Tibial nerve (tissue), 4 donors: ENCODE measurements at regions not wholly inside any gene's neighbourhood (a gene's known extent, or its start where the extent isn't known, plus 50 kb on each side); places are given as distances from the start of the nearest gene placed in this dataset.
"Not testable (repeated sequence)": the region's sequence is repeated elsewhere in the genome, so short reads cannot be mapped to it uniquely, and the experiment has no call there.

Experiments used
- DNase-seq, 2 donors: peaks; one replicate each; pipeline ENCODE4 v3.0.0-alpha.2; 2019; ENCODE audit warnings: low spot score in 2 of 2
- H3K27ac ChIP-seq, 4 donors: fragments of 200-600 bp; sonication (generic) in 3 of 4; one replicate each; pipeline ENCODE4 v1.5.1; 2017 to 2019; ENCODE audit warnings: mild to moderate bottlenecking in 1 of 4
- H3K27me3 ChIP-seq, 2 donors: fragments of 200-600 bp; sonication (generic) in 1 of 2; one replicate each; pipeline versions ENCODE4 v1.5.1 to v1.6.0; 2017 to 2019
- H3K36me3 ChIP-seq, 3 donors: fragments of 200-600 bp; sonication (generic); one replicate each; pipeline ENCODE4 v1.5.1; 2018 to 2019
- H3K4me1 ChIP-seq, 4 donors: fragments of 200-600 bp; sonication (generic) in 3 of 4; one replicate each; pipeline ENCODE4 v1.5.1; 2017 to 2019
- H3K4me3 ChIP-seq, 4 donors: fragments of 200-600 bp; sonication (generic) in 3 of 4; one replicate each; pipeline ENCODE4 v1.5.1; 2017 to 2019; ENCODE audit warnings: mild to moderate bottlenecking in 1 of 4, moderate library complexity in 1 of 4
- H3K9me3 ChIP-seq, 4 donors: fragments of 200-600 bp; sonication (generic) in 3 of 4; one replicate each; pipeline ENCODE4 v1.5.1; 2017 to 2019
- CTCF ChIP-seq, 5 experiments: fragments of 200-600 bp in 3 of 5; fragments of 450-650 bp in 2 of 5; sonication (generic) in 3 of 5; IDR thresholded peaks; one replicate each; pipeline ENCODE4 v1.5.1; 2016 to 2019; ENCODE audit warnings: antibody characterized with exemption in 5 of 5, mild to moderate bottlenecking in 3 of 5, moderate library complexity in 2 of 5
- EP300 ChIP-seq, 2 donors: sonication (generic); formaldehyde crosslinking; IDR thresholded peaks; one replicate each; pipeline ENCODE4 v1.6.1; 2017; ENCODE audit warnings: antibody characterized with exemption in 2 of 2, mild to moderate bottlenecking in 1 of 2
- POLR2A ChIP-seq, 2 donors: fragments of 450-650 bp; IDR thresholded peaks; one replicate each; pipeline ENCODE4 v1.6.1; 2017; ENCODE audit warnings: antibody characterized with exemption in 2 of 2, mild to moderate bottlenecking in 2 of 2, moderate library complexity in 2 of 2
- WGBS, 2 donors: methylation state at CpG; one replicate each; pipeline ENCODE4 v1.1.5; 2018; 5-methylcytosine and 5-hydroxymethylcytosine counted together

GRCh38 chr2:88930659-88931058 is 239.2 kb downstream of the RPIA start:
- peaks cover 0 to 8% (median 0%) of the 10 kb centered on the region in 4 donors for H3K4me1 ChIP-seq
- no peak for DNase-seq
- H3K9me3 ChIP-seq = no peaks in the 10 kb centered on the region
- no peaks in the 10 kb centered on the region for H3K36me3 ChIP-seq
- no peak overlapping the region for H3K27ac ChIP-seq
- H3K4me3 ChIP-seq = no peak overlapping the region
- TF ChIP-seq EP300 (IDR thresholded peaks at IDR 0.05) (no peak), POLR2A (IDR thresholded peaks at IDR 0.05) (no peak), CTCF (IDR thresholded peaks at IDR 0.05) (no peak)
- no peaks in the 10 kb centered on the region for H3K27me3 ChIP-seq

GRCh38 chr2:88932686-88933085 is 241.2 kb downstream of the RPIA start:
- no peak overlapping the region for H3K27ac ChIP-seq
- H3K4me3 ChIP-seq = no peak overlapping the region
- no peaks in the 10 kb centered on the region for H3K9me3 ChIP-seq
- peaks cover 0 to 8% (median 0%) of the 10 kb centered on the region in 4 donors for H3K4me1 ChIP-seq
- no peak for DNase-seq
- 49 to 64% methylated on average over 3 of the region's 3 CpGs for WGBS, 2 donors
- H3K36me3 ChIP-seq = no peaks in the 10 kb centered on the region
- TF ChIP-seq POLR2A (IDR thresholded peaks at IDR 0.05) (no peak), CTCF (IDR thresholded peaks at IDR 0.05) (no peak), EP300 (IDR thresholded peaks at IDR 0.05) (no peak)
- H3K27me3 ChIP-seq = no peaks in the 10 kb centered on the region

GRCh38 chr2:88933091-88933490 is 241.6 kb downstream of the RPIA start:
- Histone ChIP-seq H3K27ac (no peak overlapping the region), H3K9me3 (no peaks in the 10 kb centered on the region), H3K4me1 (peaks cover 0 to 8% (median 0%) of the 10 kb centered on the region in 4 donors), H3K36me3 (no peaks in the 10 kb centered on the region), H3K27me3 (no peaks in the 10 kb centered on the region), H3K4me3 (no peak overlapping the region)
- DNase-seq = peak in 1 of 2 donors; percentile 8
- 62 to 69% methylated on average over 4 of the region's 4 CpGs for WGBS, 2 donors
- TF ChIP-seq EP300 (IDR thresholded peaks at IDR 0.05) = no peak
- TF ChIP-seq POLR2A (IDR thresholded peaks at IDR 0.05) = no peak
- TF ChIP-seq CTCF (IDR thresholded peaks at IDR 0.05) = no peak

- Histone ChIP-seq H3K27ac (no peak overlapping the region), H3K36me3 (no peaks in the 10 kb centered on the region), H3K27me3 (no peaks in the 10 kb centered on the region), H3K4me3 (no peak overlapping the region), H3K9me3 (no peaks in the 10 kb centered on the region), H3K4me1 (peaks cover 0 to 8% (median 0%) of the 10 kb centered on the region in 4 donors)
- 15 to 24% methylated on average over 1 of the region's 1 CpG for WGBS, 2 donors
- DNase-seq = no peak
- TF ChIP-seq CTCF (IDR thresholded peaks at IDR 0.05) = no peak
- no peak for TF ChIP-seq EP300 (IDR thresholded peaks at IDR 0.05)
- TF ChIP-seq POLR2A (IDR thresholded peaks at IDR 0.05) = no peak
Measured at GRCh38 chr2:88933980-88934379, 242.5 kb downstream of the RPIA start.

GRCh38 chr2:88941178-88941577 is 249.7 kb downstream of the RPIA start:
- not testable (repeated sequence) for H3K9me3 ChIP-seq, H3K27ac ChIP-seq, H3K36me3 ChIP-seq, H3K27me3 ChIP-seq, H3K4me3 ChIP-seq, DNase-seq, H3K4me1 ChIP-seq
- 28 to 32% methylated on average over 2 of the region's 2 CpGs for WGBS, 2 donors

- Histone ChIP-seq H3K4me3 (no peak overlapping the region), H3K36me3 (no peaks in the 10 kb centered on the region), H3K27ac (no peak overlapping the region), H3K4me1 (no peaks in the 10 kb centered on the region), H3K9me3 (no peaks in the 10 kb centered on the region), H3K27me3 (no peaks in the 10 kb centered on the region)
- 71 to 76% methylated on average over 2 of the region's 2 CpGs for WGBS, 2 donors
- TF ChIP-seq POLR2A (IDR thresholded peaks at IDR 0.05) (no peak), EP300 (IDR thresholded peaks at IDR 0.05) (no peak), CTCF (IDR thresholded peaks at IDR 0.05) (no peak)
- DNase-seq = no peak
Measured at GRCh38 chr2:88942798-88943197, 251.3 kb downstream of the RPIA start.
